ENCODE measurements at regions not wholly inside any gene's neighbourhood (a gene's known extent, or its start where the extent isn't known, plus 50 kb on each side); places are given as distances from the start of the nearest gene placed in this dataset.

DNA sequence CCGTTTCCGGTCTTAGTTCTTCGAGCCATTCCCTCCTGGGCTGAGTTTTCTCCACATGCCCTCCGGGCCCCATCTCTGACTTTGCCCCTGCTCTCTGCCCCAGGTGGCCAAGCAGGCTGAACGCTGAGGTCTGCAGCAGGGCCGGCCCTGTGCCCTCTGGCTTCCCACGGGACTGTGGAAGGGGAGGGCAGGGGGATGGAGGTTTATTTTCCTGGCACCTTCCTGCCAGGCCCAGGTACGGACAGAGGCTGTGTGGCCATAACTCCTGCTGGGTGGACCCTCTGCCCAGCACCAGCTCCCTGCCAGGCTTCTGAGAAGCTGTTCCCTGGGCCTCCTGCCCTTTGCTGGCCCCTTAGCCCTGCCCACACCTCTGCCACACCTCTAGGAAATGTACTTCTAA, 164.0 kb downstream of the TFCP2L1 start:
- no peaks in the 10 kb centered on the region for H3K4me1 ChIP-seq
- TF ChIP-seq POLR2A (IDR thresholded peaks at IDR 0.05) (no peak), EP300 (IDR thresholded peaks at IDR 0.05) (no peak), POLR2AphosphoS5 (IDR thresholded peaks at IDR 0.05) (no peak)
- TF ChIP-seq, protein P1, sequence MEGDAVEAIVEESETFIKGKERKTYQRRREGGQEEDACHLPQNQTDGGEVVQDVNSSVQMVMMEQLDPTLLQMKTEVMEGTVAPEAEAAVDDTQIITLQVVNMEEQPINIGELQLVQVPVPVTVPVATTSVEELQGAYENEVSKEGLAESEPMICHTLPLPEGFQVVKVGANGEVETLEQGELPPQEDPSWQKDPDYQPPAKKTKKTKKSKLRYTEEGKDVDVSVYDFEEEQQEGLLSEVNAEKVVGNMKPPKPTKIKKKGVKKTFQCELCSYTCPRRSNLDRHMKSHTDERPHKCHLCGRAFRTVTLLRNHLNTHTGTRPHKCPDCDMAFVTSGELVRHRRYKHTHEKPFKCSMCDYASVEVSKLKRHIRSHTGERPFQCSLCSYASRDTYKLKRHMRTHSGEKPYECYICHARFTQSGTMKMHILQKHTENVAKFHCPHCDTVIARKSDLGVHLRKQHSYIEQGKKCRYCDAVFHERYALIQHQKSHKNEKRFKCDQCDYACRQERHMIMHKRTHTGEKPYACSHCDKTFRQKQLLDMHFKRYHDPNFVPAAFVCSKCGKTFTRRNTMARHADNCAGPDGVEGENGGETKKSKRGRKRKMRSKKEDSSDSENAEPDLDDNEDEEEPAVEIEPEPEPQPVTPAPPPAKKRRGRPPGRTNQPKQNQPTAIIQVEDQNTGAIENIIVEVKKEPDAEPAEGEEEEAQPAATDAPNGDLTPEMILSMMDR (IDR thresholded peaks at IDR 0.05) = no peak
- H3K4me3 ChIP-seq = no peak overlapping the region
- H3K36me3 ChIP-seq = no peaks in the 10 kb centered on the region
- no peaks in the 10 kb centered on the region for H3K9me3 ChIP-seq
- peaks cover 0 to 3% (median 3%) of the 10 kb centered on the region in 3 donors for H3K27me3 ChIP-seq
- intact Hi-C loops (cut with DNase I; ENCODE audit: low total_unique reads) = no loop called here
- 79 to 86% (median 79%) methylated on average over 8 of the region's 8 CpGs for WGBS, 5 donors
- DNase-seq = no peak
- H3K27ac ChIP-seq = no peak overlapping the region

DNA sequence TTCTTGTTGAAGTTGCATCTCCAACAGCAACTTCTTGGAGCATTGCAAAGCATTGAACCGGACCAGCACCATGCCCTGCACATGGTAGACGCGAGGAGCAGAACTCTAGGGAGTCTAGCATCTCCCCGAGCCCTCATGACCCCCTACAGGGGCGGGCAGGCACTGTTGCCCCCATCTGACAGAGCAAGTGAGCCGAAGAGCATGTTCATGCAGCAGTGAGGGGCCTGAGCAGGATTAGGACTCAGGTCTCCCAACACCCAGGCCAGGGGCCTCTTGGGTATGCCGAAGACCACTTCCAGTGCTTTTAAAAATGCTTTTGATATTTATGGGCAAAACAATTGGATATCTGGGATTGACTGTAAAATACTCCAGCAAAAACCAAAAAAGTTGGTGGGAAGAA, 163.3 kb downstream of the TFCP2L1 start:
- 85 to 97% (median 91%) methylated on average over 6 to 7 of the region's 7 CpGs for WGBS, 5 donors
- intact Hi-C loops (cut with DNase I; ENCODE audit: low total_unique reads) = no loop called here

DNA sequence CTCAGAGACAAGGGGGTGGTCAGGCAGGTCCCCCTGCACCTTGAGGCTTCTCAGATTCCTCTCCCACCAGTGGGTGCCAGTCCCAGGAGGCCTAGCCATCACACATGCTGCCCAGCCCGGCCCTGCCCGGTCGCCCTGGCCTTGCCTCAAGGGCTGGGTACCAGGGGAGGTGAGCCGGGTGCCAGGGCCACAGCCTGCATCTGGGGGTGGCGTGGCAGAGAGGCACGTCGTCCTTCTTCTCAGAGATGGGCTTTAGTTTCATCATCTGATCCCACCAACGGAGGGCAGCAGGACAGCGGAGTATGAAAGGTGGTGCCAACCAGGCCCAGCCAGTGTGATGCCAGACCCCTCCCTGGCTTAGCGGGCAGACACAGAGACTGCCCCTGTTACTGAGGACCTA, 161.7 kb downstream of the TFCP2L1 start:
- Histone ChIP-seq H3K4me3 (no peak overlapping the region), H3K27me3 (peaks cover 0 to 3% (median 3%) of the 10 kb centered on the region in 3 donors), H3K27ac (no peak overlapping the region), H3K36me3 (no peaks in the 10 kb centered on the region), H3K9me3 (no peaks in the 10 kb centered on the region), H3K4me1 (peaks cover 0 to 1% (median 0%) of the 10 kb centered on the region in 4 donors)
- 92 to 94% (median 93%) methylated on average over 6 to 10 of the region's 10 CpGs for WGBS, 5 donors
- no peak for DNase-seq
- TF ChIP-seq POLR2AphosphoS5 (IDR thresholded peaks at IDR 0.05) = no peak
- no peak for TF ChIP-seq EP300 (IDR thresholded peaks at IDR 0.05)
- TF ChIP-seq, protein P1 (IDR thresholded peaks at IDR 0.05) = no peak
- TF ChIP-seq POLR2A (IDR thresholded peaks at IDR 0.05) = no peak
- intact Hi-C loops (cut with DNase I; ENCODE audit: low total_unique reads) = no loop called here

More for the DNA sequence above, 163.3 kb downstream of the TFCP2L1 start:
- TF ChIP-seq EP300 (IDR thresholded peaks at IDR 0.05) = no peak
- TF ChIP-seq, protein P1 (IDR thresholded peaks at IDR 0.05) = no peak
- TF ChIP-seq POLR2AphosphoS5 (IDR thresholded peaks at IDR 0.05) = no peak
- TF ChIP-seq POLR2A (IDR thresholded peaks at IDR 0.05) = no peak
- H3K4me3 ChIP-seq = no peak overlapping the region
- no peaks in the 10 kb centered on the region for H3K36me3 ChIP-seq
- no peak for DNase-seq
- H3K9me3 ChIP-seq = no peaks in the 10 kb centered on the region
- H3K27me3 ChIP-seq = peaks cover 0 to 3% (median 3%) of the 10 kb centered on the region in 3 donors
- no peak overlapping the region for H3K27ac ChIP-seq
- H3K4me1 ChIP-seq = no peaks in the 10 kb centered on the region

DNA sequence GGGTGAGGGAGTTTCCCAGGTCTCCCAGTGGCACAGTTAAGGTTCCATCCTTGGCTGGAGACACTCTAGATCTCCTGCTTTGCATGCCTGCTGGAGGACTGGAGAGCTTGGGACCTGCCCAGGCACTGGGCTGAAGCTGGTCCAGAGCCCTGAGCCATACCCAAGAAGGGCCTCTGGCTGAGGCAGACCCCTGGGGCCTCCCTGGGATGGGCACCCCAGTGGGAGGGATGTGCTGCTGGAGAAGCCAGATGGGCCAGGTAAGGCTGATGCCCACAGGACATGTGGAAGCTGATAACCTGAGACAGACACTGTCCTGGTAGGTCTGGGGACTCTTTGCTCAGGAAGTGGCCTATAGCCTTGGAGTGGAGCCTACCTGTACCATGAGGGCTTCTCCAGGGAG, 160.7 kb downstream of the TFCP2L1 start:
- intact Hi-C loops (cut with DNase I; ENCODE audit: low total_unique reads) = no loop called here
- H3K27me3 ChIP-seq = peaks cover 0 to 3% (median 3%) of the 10 kb centered on the region in 3 donors
- H3K4me1 ChIP-seq = peaks cover 0 to 4% (median 0%) of the 10 kb centered on the region in 4 donors
- H3K27ac ChIP-seq = no peak overlapping the region
- no peak for DNase-seq
- H3K4me3 ChIP-seq = no peak overlapping the region
- no peaks in the 10 kb centered on the region for H3K36me3 ChIP-seq
- H3K9me3 ChIP-seq = no peaks in the 10 kb centered on the region
- TF ChIP-seq POLR2AphosphoS5 (IDR thresholded peaks at IDR 0.05) (no peak), EP300 (IDR thresholded peaks at IDR 0.05) (no peak), POLR2A (IDR thresholded peaks at IDR 0.05) (no peak)
- TF ChIP-seq, protein P1 (IDR thresholded peaks at IDR 0.05) = no peak

Data from stomach (tissue), 8 donors.